Fibroblast of lung (primary cell): ENCODE measurements at regions not wholly inside any gene's neighbourhood (a gene's known extent, or its start where the extent isn't known, plus 50 kb on each side); places are given as distances from the start of the nearest gene placed in this dataset.

Experiments used
- DNase-seq, 2 donors: peaks; one replicate each; pipeline versions ENCODE4 v3.0.0 to v3.0.0-alpha.2; 2010; ENCODE audit warnings: low read depth in 2 of 2
- H2AFZ ChIP-seq: 2 replicates; pipeline ENCODE4 v1.5.1; 2012; ENCODE audit warnings: low read length, control low read depth, inconsistent platforms
- H3K27ac ChIP-seq: 2 replicates; pipeline ENCODE4 v1.5.1; 2011; ENCODE audit warnings: low read length, control low read depth; ENCODE audit not compliant: insufficient read depth
- H3K27me3 ChIP-seq: 2 replicates; pipeline ENCODE4 v1.5.1; 2011; ENCODE audit warnings: mild to moderate bottlenecking, low read length; ENCODE audit not compliant: control insufficient read depth, insufficient read depth
- H3K36me3 ChIP-seq: 2 replicates; pipeline ENCODE4 v1.5.1; 2011; ENCODE audit warnings: low read length; ENCODE audit not compliant: control insufficient read depth, insufficient read depth
- H3K4me1 ChIP-seq: 2 replicates; pipeline ENCODE4 v1.5.1; 2011; ENCODE audit warnings: low read length; ENCODE audit not compliant: control insufficient read depth, insufficient read depth; ENCODE audit errors: extremely low read depth
- H3K4me2 ChIP-seq: 2 replicates; pipeline ENCODE4 v1.5.1; 2011; ENCODE audit warnings: low read length, control low read depth; ENCODE audit not compliant: insufficient read depth; ENCODE audit errors: extremely low read depth
- H3K4me3 ChIP-seq, 4 experiments: fragments of 200-600 bp in 1 of 4; sonication (generic) in 1 of 4; replicated peaks in 1 of 4; 2 replicates each; pipeline ENCODE4 v1.5.1; 2011 to 2016; ENCODE audit warnings: low read length in 4 of 4, low read depth in 3 of 4, mild to moderate bottlenecking in 3 of 4, control low read depth in 2 of 4, inconsistent platforms in 1 of 4, mixed read lengths in 1 of 4; ENCODE audit not compliant: insufficient read depth in 1 of 4; ENCODE audit errors: control extremely low read depth in 1 of 4
- H3K79me2 ChIP-seq: 2 replicates; pipeline ENCODE4 v1.5.1; 2012; ENCODE audit warnings: mild to moderate bottlenecking, low read length, inconsistent platforms; ENCODE audit not compliant: control insufficient read depth, insufficient read depth
- H3K9ac ChIP-seq: 2 replicates; pipeline ENCODE4 v1.5.1; 2011; ENCODE audit warnings: mild to moderate bottlenecking, low read length, control low read depth; ENCODE audit not compliant: insufficient read depth
- H3K9me3 ChIP-seq: 2 replicates; pipeline ENCODE4 v1.5.1; 2012; ENCODE audit warnings: low read depth, low read length; ENCODE audit not compliant: control insufficient read depth, insufficient read depth
- H4K20me1 ChIP-seq: 2 replicates; pipeline ENCODE4 v1.5.1; 2011; ENCODE audit warnings: low read length; ENCODE audit not compliant: control insufficient read depth, insufficient read depth; ENCODE audit errors: extremely low read depth
- EZH2 ChIP-seq: IDR thresholded peaks from 2 replicates; pipeline ENCODE4 v1.5.1; 2012; ENCODE audit warnings: low read length, control low read depth, mild to moderate bottlenecking; ENCODE audit errors: missing control alignments
- TF ChIP-seq, protein P1 (sequence below), 2 donors: IDR thresholded peaks in 1 of 2; conservative IDR thresholded peaks in 1 of 2; 1 replicate in 1 of 2; 2 replicates in 1 of 2; pipeline ENCODE4 v1.5.1; 2011 to 2012; ENCODE audit warnings: low read length in 2 of 2, control low read depth in 1 of 2, inconsistent platforms in 1 of 2, low read depth in 1 of 2, mild to moderate bottlenecking in 1 of 2

DNA sequence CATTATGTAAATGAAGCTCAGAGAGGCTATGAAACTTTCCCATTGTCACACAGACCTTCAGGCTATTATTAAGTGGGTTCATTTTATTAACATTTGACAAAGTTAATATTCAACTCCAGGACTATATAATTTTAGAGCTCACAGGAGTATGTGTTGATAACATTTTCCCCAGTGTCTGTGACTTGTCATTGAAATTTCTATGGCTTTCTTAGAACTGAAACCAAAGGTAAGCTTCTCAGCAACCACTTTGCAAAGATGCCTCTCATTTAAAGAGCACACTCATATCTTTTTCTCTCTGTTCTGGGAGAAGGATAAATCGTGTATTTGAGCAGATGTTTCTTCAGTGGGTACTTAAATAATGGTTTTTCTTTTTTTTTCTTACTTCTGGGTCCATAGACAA lies 61.8 kb upstream of the LHCGR start:
- Histone ChIP-seq H3K27me3 (no peaks in the 10 kb centered on the region), H3K4me2 (no peak overlapping the region), H3K9ac (no peak overlapping the region), H2AFZ (no peak overlapping the region), H3K4me1 (no peaks in the 10 kb centered on the region), H3K79me2 (no peaks in the 10 kb centered on the region), H3K9me3 (no peaks in the 10 kb centered on the region), H4K20me1 (no peaks in the 10 kb centered on the region), H3K4me3 (no peak overlapping the region), H3K27ac (no peak overlapping the region), H3K36me3 (no peaks in the 10 kb centered on the region)
- TF ChIP-seq, protein P1, sequence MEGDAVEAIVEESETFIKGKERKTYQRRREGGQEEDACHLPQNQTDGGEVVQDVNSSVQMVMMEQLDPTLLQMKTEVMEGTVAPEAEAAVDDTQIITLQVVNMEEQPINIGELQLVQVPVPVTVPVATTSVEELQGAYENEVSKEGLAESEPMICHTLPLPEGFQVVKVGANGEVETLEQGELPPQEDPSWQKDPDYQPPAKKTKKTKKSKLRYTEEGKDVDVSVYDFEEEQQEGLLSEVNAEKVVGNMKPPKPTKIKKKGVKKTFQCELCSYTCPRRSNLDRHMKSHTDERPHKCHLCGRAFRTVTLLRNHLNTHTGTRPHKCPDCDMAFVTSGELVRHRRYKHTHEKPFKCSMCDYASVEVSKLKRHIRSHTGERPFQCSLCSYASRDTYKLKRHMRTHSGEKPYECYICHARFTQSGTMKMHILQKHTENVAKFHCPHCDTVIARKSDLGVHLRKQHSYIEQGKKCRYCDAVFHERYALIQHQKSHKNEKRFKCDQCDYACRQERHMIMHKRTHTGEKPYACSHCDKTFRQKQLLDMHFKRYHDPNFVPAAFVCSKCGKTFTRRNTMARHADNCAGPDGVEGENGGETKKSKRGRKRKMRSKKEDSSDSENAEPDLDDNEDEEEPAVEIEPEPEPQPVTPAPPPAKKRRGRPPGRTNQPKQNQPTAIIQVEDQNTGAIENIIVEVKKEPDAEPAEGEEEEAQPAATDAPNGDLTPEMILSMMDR (conservative IDR thresholded peaks at IDR 0.05 in 1 of 2, IDR thresholded peaks at IDR 0.05 in 1 of 2; ENCODE audit: low read depth in 1 of 2, low read length in 2 of 2) = no peak
- TF ChIP-seq EZH2 = no peak
- no peak for DNase-seq

DNA sequence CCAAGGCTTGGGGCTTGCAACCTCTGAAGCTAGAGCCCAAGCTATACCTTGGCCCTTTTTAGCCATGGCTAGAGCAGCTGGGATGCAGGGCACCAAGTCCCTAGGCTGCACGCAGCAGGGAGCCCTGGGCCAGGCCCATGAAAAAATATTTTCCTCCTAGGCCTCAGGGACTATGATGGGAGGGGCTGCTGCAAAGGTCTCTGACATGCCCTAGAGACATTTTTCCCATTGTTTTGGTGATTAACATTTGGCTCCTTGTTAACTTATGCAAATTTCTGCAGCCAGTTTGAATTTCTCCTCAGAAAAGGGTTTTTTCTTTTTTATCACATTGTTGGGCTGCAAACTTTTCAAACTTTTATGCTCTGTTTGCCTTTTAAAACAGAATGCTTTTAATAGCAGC lies 56.9 kb upstream of the LHCGR start:
- Histone ChIP-seq H3K27ac (no peak overlapping the region), H3K79me2 (no peaks in the 10 kb centered on the region), H3K4me3 (no peak overlapping the region), H3K27me3 (no peaks in the 10 kb centered on the region), H3K4me1 (no peaks in the 10 kb centered on the region), H4K20me1 (no peaks in the 10 kb centered on the region), H3K4me2 (no peak overlapping the region), H3K9ac (no peak overlapping the region), H3K9me3 (no peaks in the 10 kb centered on the region), H2AFZ (no peak overlapping the region), H3K36me3 (no peaks in the 10 kb centered on the region)
- TF ChIP-seq, protein P1 (conservative IDR thresholded peaks at IDR 0.05 in 1 of 2, IDR thresholded peaks at IDR 0.05 in 1 of 2; ENCODE audit: low read depth in 1 of 2, low read length in 2 of 2) = no peak
- DNase-seq = no peak

DNA sequence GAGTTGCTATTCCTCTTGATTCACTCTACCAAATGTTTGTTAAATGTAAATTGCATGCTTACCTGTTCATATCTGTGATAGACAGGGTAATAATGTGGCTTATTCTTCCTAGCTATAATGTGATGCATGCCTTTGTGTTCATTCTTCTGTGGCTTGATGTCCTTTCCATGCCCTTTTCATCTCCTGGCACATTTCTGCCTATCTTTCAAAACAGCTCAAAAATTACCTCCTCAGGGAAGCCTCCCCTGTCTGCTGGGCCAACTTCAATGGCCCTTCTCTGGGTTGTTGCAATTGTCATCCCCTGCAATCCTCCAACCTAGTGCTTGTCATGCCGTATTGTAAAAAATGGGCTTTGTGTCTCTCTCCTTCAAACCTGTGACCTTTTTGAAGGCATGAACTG lies 52.8 kb upstream of the LHCGR start:
- Histone ChIP-seq H3K27me3 (no peaks in the 10 kb centered on the region), H3K9me3 (no peaks in the 10 kb centered on the region), H3K79me2 (no peaks in the 10 kb centered on the region), H3K4me3 (no peak overlapping the region), H2AFZ (no peak overlapping the region), H3K4me2 (no peak overlapping the region), H3K36me3 (no peaks in the 10 kb centered on the region), H3K4me1 (no peaks in the 10 kb centered on the region), H4K20me1 (no peaks in the 10 kb centered on the region), H3K27ac (no peak overlapping the region), H3K9ac (no peak overlapping the region)
- no peak for DNase-seq
- no peak for TF ChIP-seq EZH2
- TF ChIP-seq, protein P1 (conservative IDR thresholded peaks at IDR 0.05 in 1 of 2, IDR thresholded peaks at IDR 0.05 in 1 of 2; ENCODE audit: low read depth in 1 of 2, low read length in 2 of 2) = no peak
